Suprapubic skin (tissue), 4 donors: ENCODE measurements at regions not wholly inside any gene's neighbourhood (a gene's known extent, or its start where the extent isn't known, plus 50 kb on each side); places are given as distances from the start of the nearest gene placed in this dataset.

Experiments used
- EP300 ChIP-seq: sonication (generic); formaldehyde crosslinking; IDR thresholded peaks from one replicate; pipeline ENCODE4 v1.6.1; 2017; ENCODE audit warnings: antibody characterized with exemption
- POLR2A ChIP-seq, 2 donors: fragments of 450-650 bp; IDR thresholded peaks; one replicate each; pipeline ENCODE4 v1.6.1; 2017; ENCODE audit warnings: antibody characterized with exemption in 2 of 2, mild to moderate bottlenecking in 2 of 2, moderate library complexity in 2 of 2
- POLR2AphosphoS5 ChIP-seq, 3 donors: sonication (generic); formaldehyde crosslinking; IDR thresholded peaks; one replicate each; pipeline ENCODE4 v1.6.1; 2017; ENCODE audit warnings: antibody characterized with exemption in 3 of 3
- TF ChIP-seq, protein P1 (sequence below), 2 donors: fragments of 200-600 bp in 1 of 2; fragments of 450-650 bp in 1 of 2; sonication (generic) in 1 of 2; IDR thresholded peaks; one replicate each; pipeline ENCODE4 v1.5.1; 2016 to 2019; ENCODE audit warnings: antibody characterized with exemption in 2 of 2, mild to moderate bottlenecking in 1 of 2, moderate library complexity in 1 of 2

GRCh38 chr17:77892031-77892430, 66.5 kb upstream of the TNRC6C start:
- TF ChIP-seq, protein P1, sequence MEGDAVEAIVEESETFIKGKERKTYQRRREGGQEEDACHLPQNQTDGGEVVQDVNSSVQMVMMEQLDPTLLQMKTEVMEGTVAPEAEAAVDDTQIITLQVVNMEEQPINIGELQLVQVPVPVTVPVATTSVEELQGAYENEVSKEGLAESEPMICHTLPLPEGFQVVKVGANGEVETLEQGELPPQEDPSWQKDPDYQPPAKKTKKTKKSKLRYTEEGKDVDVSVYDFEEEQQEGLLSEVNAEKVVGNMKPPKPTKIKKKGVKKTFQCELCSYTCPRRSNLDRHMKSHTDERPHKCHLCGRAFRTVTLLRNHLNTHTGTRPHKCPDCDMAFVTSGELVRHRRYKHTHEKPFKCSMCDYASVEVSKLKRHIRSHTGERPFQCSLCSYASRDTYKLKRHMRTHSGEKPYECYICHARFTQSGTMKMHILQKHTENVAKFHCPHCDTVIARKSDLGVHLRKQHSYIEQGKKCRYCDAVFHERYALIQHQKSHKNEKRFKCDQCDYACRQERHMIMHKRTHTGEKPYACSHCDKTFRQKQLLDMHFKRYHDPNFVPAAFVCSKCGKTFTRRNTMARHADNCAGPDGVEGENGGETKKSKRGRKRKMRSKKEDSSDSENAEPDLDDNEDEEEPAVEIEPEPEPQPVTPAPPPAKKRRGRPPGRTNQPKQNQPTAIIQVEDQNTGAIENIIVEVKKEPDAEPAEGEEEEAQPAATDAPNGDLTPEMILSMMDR (IDR thresholded peaks at IDR 0.05): no peak
- TF ChIP-seq POLR2A (IDR thresholded peaks at IDR 0.05) (no peak), POLR2AphosphoS5 (IDR thresholded peaks at IDR 0.05) (no peak), EP300 (no peak)
